Activated naive CD8-positive, alpha-beta T cell treated with anti-CD3 and anti-CD28 coated beads for 36 hours (primary cell): ENCODE measurements at regions not wholly inside any gene's neighbourhood (a gene's known extent, or its start where the extent isn't known, plus 50 kb on each side); places are given as distances from the start of the nearest gene placed in this dataset.
"Not testable (repeated sequence)": the region's sequence is repeated elsewhere in the genome, so short reads cannot be mapped to it uniquely, and the experiment has no call there.

Experiments used
- DNase-seq: peaks from one replicate; pipeline ENCODE4 v3.0.0; 2021
- H3K27ac Mint-ChIP-seq: one replicate; pipeline ENCODE4 v1.8.0; 2022; ENCODE audit warnings: mild to moderate bottlenecking, moderate library complexity, mixed read lengths
- H3K27me3 Mint-ChIP-seq: one replicate; pipeline ENCODE4 v1.8.0; 2022; ENCODE audit warnings: mild to moderate bottlenecking, mixed read lengths
- H3K36me3 Mint-ChIP-seq: one replicate; pipeline ENCODE4 v1.8.0; 2021; ENCODE audit warnings: mild to moderate bottlenecking, mixed read lengths
- H3K4me1 Mint-ChIP-seq: one replicate; pipeline ENCODE4 v1.8.0; 2021; ENCODE audit warnings: mixed read lengths
- H3K4me3 Mint-ChIP-seq: one replicate; pipeline ENCODE4 v1.8.0; 2022; ENCODE audit warnings: mild to moderate bottlenecking, moderate library complexity, mixed read lengths
- H3K9me3 Mint-ChIP-seq: one replicate; pipeline ENCODE4 v1.8.0; 2022; ENCODE audit warnings: mixed read lengths

DNA sequence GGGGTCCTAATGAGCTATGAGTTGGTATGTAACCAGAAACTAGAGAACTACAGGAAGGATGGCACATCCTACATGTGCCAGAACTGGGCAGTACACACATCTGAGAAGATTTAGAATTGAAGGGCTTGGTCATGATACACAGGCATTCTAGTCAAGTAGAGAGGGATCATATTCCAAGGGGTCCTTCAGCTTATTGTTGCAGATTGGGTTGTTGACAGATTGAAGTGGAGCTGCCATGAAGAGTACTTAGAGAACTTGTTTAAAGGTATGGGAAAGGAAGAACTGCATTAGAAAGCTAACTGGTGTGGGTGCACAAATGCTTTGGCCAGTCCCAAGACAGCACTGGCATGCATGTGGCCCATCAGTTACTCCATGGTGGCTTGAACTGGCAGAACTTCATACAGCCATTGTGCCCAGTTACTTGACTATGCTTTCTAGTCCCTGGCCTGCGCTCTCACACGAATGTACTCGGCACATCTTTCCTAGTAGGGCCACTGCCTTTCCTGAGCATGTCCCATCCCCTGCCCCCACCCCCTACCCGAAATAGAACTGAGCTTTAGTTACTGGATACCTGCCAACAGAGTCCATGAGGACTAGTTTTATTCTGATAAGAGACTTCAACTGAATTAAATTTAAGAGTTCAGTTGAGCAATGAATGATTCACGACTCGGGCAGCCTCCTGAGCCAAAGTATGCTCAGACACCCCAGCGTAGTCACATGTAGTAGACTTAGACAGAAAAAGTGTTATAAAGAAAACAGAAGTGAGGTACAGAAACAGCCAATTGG lies 64.0 kb downstream of the CCNG2 start:
- no peak overlapping the region for H3K4me3 Mint-ChIP-seq
- H3K9me3 Mint-ChIP-seq: no peaks in the 10 kb centered on the region
- no peak for DNase-seq
- H3K36me3 Mint-ChIP-seq: no peaks in the 10 kb centered on the region
- H3K27ac Mint-ChIP-seq: no peak overlapping the region
- no peaks in the 10 kb centered on the region for H3K4me1 Mint-ChIP-seq
- no peaks in the 10 kb centered on the region for H3K27me3 Mint-ChIP-seq

DNA sequence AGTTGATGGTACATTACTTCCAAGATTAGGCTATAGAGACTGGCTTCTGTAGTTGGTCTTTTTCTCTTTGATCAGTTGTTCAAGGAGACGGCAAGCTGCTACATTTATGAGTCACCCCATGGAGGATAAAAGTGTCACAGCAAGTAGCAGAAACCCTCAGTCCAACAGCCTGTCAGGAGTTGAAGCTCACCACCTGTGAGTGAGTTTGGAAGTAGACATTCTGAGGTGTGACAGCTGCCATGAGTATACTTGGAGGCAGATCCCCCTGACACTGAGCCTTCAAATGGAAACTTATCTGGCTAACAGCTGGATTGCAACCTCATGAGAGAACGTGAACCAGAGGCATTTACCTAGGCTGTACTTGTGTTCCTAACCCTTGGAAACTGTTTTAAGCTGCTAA lies 68.0 kb downstream of the CCNG2 start:
- no peak overlapping the region for H3K4me3 Mint-ChIP-seq

DNA sequence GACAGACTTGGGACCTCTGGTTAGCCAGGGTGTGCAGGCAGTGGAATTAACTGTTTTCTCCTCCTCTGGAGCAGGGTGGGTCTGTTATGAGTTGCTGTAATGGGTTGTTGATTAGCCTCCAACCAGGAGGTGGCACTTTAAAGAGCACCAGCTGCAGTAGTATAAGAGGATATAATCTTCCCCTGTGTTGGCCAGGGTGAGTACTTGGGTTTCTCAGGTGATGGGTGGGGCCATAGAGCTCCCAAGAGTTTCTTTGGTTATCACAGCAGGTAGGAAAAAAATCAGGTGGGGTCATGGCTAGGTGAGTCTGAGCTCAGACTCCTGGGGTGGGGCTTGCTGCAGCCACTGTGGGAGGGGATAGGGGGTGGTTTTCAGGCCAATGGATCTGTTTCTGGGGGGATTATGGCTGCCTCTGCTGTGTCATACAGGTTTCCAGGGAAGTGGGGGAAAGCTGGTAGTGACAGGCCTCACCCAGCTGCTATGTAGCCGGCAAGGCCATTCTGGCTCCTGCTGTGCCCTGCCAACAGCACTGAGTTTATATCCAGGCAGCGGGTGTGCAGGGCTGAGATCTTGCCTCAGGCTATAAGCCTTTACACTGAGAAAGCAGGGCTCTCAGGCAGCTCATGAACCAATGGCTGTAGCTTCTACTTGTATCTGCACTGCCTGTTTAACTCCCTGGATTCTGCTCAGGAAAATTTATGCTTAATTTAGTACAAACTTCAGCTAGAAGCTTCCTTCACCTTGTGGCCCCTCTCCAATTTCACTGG lies 70.1 kb downstream of the CCNG2 start:
- Mint-ChIP-seq H3K27me3 (no peaks in the 10 kb centered on the region), H3K36me3 (no peaks in the 10 kb centered on the region), H3K4me3 (no peak overlapping the region), H3K9me3 (peaks cover 5% of the 10 kb centered on the region), H3K4me1 (no peaks in the 10 kb centered on the region), H3K27ac (no peak overlapping the region)
- DNase-seq: no peak

More for the DNA sequence above, 68.0 kb downstream of the CCNG2 start:
- H3K4me1 Mint-ChIP-seq: no peaks in the 10 kb centered on the region
- no peak for DNase-seq
- no peaks in the 10 kb centered on the region for H3K36me3 Mint-ChIP-seq
- H3K9me3 Mint-ChIP-seq: peaks cover 5% of the 10 kb centered on the region
- H3K27ac Mint-ChIP-seq: no peak overlapping the region
- no peaks in the 10 kb centered on the region for H3K27me3 Mint-ChIP-seq

DNA sequence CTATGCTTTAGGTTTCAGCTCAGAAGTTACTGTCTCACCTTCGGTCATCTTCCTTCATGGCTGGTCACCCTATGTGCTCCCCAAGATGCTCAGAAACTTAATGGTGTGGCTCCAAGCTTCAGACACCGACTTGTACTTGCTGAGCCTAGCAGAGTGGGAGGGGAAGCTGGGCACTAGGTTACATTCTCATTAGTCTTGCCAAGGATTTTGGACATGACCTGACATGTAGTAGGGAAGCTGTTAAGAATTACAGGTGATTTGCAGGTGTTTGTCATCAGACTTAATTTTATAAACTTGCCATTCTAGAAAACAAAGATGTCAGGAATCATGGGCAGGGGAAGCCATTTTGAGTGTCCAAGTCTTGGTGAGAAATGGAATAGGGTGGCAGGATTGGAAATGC lies 72.4 kb downstream of the CCNG2 start:
- H3K27ac Mint-ChIP-seq: no peak overlapping the region
- H3K36me3 Mint-ChIP-seq: no peaks in the 10 kb centered on the region
- H3K27me3 Mint-ChIP-seq: no peaks in the 10 kb centered on the region
- H3K4me1 Mint-ChIP-seq: no peaks in the 10 kb centered on the region
- peaks cover 5% of the 10 kb centered on the region for H3K9me3 Mint-ChIP-seq
- H3K4me3 Mint-ChIP-seq: no peak overlapping the region
- no peak for DNase-seq

DNA sequence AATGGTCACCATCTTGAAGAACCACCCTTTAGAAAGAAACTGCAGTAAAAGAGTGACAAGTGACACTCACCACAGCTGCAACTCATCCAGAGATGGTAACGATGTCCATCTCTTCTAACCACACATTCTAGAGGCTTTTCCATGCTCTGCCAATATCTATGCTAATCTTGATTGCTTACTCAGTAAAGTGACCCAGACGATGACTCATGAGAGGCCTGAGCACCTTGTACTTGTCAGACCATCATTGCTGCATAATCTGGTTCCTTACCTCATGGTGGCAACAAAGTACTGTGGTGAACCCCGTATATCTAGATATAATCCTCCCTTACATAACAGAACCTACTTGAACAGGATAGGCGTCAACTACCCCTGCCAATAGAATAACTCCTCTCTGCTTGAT lies 75.6 kb downstream of the CCNG2 start:
- Mint-ChIP-seq H3K4me3 (no peak overlapping the region), H3K27me3 (no peaks in the 10 kb centered on the region), H3K36me3 (no peaks in the 10 kb centered on the region), H3K9me3 (no peaks in the 10 kb centered on the region), H3K4me1 (no peaks in the 10 kb centered on the region), H3K27ac (no peak overlapping the region)
- no peak for DNase-seq

DNA sequence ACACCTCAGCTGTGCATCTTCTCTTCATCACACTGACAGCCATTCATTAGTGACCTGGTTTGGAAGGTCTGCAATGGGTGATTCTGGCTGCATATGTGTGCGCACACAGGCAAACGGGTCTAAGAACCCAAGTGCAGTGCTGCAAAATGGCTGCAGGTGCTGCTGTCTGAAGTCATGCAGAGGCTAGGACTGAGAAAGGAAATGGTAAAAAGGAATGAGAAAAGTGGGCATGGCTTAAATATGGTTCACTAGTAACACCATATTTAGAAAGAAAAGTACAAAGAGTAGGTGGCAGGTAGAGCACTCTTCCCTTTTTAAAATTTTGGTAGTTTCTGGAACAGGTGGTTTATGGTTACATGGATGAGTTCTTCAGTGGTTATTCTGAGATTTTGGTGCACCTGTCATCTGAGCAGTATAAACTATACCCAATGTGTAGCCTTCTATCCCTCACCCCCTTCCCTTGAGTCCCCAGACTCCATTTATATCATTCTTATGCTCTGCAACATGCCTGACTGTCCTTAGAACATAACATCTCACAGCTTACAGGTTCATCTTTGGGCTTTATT lies 78.4 kb downstream of the CCNG2 start:
- no peak overlapping the region for H3K4me3 Mint-ChIP-seq
- H3K27me3 Mint-ChIP-seq: peaks cover 2% of the 10 kb centered on the region
- DNase-seq: no peak
- no peaks in the 10 kb centered on the region for H3K4me1 Mint-ChIP-seq
- H3K36me3 Mint-ChIP-seq: no peaks in the 10 kb centered on the region
- no peak overlapping the region for H3K27ac Mint-ChIP-seq
- H3K9me3 Mint-ChIP-seq: no peaks in the 10 kb centered on the region

DNA sequence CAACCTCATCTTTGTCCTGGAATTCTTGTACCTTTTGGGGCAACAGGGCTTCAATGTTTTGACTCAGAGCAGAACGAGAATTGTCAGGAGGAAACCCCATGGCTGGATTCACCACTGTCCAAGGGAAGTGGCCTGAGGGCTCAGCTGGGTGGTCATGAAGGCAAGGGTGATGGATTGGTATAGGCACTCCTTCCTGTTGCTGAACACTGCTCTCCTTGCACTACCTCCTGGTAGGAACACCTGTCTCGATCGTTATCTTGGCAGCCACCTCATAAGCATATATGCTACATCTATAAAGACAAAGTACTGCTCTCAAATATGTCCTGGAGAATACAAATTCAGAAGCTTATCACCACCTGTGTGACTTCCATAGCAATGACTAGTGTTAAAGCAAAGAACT lies 79.8 kb downstream of the CCNG2 start:
- no peak overlapping the region for H3K4me3 Mint-ChIP-seq

DNA sequence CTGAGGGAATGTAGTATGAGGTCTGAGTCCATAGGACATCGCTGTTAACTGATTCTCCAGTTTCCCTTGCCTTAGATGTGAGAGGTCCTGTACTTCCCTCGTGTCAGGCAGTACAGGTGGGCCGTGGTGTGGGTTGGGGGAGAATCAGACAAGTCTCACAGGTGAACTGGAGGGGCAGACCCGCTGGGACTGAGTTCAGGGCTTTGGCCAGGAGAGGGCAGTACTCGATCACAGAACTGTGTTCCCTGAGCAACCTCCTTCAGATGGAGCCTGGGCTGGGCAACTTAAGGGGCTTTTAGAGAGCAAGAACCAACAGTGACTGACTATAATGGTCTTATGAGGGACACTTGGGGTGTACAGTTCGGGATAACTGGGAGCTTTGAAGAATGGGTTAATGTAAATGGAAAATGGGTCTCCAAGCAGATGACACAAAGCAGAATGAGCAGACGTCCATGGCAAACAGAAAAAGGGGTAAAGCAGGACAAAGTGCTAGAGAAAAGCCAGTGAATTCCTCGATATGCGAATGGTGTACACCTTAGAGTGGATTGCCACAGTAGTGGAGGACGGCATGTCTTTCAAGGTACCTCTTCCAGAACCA lies 83.6 kb downstream of the CCNG2 start:
- Mint-ChIP-seq H3K4me1 (no peaks in the 10 kb centered on the region), H3K9me3 (no peaks in the 10 kb centered on the region), H3K4me3 (no peak overlapping the region), H3K36me3 (no peaks in the 10 kb centered on the region), H3K27me3 (peaks cover 5% of the 10 kb centered on the region), H3K27ac (no peak overlapping the region)
- DNase-seq: peak; percentile 60

More for the DNA sequence above, 79.8 kb downstream of the CCNG2 start:
- Mint-ChIP-seq H3K36me3 (no peaks in the 10 kb centered on the region), H3K27me3 (peaks cover 5% of the 10 kb centered on the region), H3K27ac (no peak overlapping the region), H3K9me3 (no peaks in the 10 kb centered on the region), H3K4me1 (no peaks in the 10 kb centered on the region)
- DNase-seq: no peak

DNA sequence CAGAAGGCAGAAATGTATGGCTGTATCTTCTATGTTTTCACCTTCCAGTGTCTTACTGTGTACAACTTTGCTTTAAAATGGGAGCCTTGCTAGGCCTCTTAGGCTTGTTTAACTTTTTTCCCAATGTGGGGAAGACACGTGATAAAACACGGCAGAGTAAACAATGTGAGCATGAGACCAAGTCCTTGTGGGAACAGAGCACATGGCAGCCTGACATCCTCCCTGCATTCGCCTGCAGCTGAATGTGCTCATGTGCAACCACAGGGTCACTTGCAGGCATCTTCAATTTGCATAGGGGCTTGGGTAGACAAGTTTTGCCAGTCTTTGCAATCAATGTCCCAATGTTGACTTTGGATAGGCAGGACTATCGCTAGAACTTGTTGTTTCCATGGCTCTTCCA lies 91.8 kb downstream of the CCNG2 start:
- no peaks in the 10 kb centered on the region for H3K4me1 Mint-ChIP-seq
- H3K27me3 Mint-ChIP-seq: peaks cover 5% of the 10 kb centered on the region
- no peak for DNase-seq
- no peaks in the 10 kb centered on the region for H3K9me3 Mint-ChIP-seq
- no peak overlapping the region for H3K4me3 Mint-ChIP-seq
- no peak overlapping the region for H3K27ac Mint-ChIP-seq
- no peaks in the 10 kb centered on the region for H3K36me3 Mint-ChIP-seq

DNA sequence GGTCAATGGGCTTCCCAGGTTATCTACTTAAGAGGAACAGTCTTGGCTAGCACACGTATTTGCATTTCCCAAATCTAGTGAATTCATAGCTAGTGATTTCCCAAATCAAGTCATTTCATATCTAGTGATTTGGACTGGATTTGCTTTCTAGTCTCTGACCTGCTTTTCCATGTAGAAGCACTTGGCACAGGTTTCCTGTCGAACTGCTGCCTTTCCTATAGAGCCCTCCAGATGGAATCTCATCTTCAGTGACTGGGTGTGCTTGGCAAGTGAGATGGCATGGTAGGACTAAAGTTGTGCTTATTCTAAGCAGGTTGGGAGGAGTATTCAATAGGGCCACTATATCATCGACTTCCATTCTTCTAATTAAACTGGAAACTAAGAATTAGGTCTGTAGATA lies 94.7 kb downstream of the CCNG2 start:
- Mint-ChIP-seq H3K4me3 (no peak overlapping the region), H3K27me3 (peaks cover 10% of the 10 kb centered on the region), H3K4me1 (no peaks in the 10 kb centered on the region), H3K27ac (no peak overlapping the region), H3K36me3 (no peaks in the 10 kb centered on the region), H3K9me3 (no peaks in the 10 kb centered on the region)
- DNase-seq: no peak

DNA sequence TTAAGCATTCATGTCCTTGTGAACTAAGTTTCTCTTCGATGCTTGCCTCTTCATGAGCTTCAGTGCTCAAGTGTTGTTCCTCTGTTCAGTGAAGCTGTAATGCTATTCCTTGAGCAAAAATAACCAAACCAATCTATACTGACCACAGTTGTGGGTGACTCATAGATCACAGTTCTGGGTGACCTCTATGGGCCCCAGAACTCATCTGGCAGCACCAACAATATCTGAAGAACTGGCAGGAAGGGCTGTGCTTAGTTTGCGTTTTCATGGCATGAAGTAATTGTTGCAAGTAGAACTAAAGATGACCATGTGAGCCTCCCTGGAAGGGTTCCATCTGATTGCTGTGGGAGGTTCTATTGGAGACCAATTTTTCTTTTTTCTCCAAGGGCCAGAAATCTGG lies 106.2 kb downstream of the CCNG2 start:
- no peak for DNase-seq
- no peak overlapping the region for H3K27ac Mint-ChIP-seq
- no peak overlapping the region for H3K4me3 Mint-ChIP-seq
- H3K9me3 Mint-ChIP-seq: peaks cover 11% of the 10 kb centered on the region
- no peaks in the 10 kb centered on the region for H3K27me3 Mint-ChIP-seq
- no peaks in the 10 kb centered on the region for H3K4me1 Mint-ChIP-seq
- H3K36me3 Mint-ChIP-seq: no peaks in the 10 kb centered on the region

DNA sequence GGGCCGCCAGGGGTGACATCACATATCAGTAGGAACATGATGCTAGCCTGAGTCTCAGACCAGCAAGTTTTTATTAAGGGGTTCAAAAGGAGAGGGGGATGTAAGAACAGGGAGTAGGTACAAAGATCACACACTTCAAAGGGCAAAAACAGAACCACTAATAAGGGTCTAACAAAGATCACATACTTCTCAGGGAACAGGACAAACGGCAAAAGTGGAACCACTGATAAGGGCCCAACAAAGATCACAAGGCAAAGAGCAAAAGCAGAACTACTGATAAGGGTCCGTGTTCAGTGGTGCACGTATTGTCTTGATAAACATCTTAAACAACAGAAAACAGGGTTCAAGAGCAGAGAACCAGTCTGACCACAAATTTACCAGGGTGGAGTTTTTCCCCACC lies 107.0 kb downstream of the CCNG2 start:
- H3K36me3 Mint-ChIP-seq, H3K27ac Mint-ChIP-seq, H3K27me3 Mint-ChIP-seq, H3K4me3 Mint-ChIP-seq, H3K9me3 Mint-ChIP-seq, H3K4me1 Mint-ChIP-seq, DNase-seq: not testable (repeated sequence)

DNA sequence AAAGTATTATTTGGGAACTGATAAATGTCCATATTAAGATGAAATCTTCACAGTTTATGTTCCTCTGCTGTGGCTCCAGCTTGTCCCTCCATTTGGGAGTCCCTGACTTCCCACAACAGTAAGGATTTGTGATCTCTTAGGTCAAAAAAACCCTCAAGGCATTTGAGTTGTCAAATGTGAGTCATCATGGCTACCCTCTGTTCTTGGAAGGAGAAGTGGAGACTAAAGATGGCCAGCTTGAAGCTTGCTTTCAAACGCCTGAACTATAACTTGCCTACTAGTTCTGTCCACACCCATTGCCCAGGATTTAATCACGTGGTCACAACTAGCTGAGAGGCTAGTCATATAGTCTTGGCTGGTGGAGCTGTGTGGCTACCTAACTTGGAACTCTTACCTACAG lies 107.8 kb downstream of the CCNG2 start:
- Mint-ChIP-seq H3K4me1 (no peaks in the 10 kb centered on the region), H3K27ac (no peak overlapping the region)
- no peak for DNase-seq

DNA sequence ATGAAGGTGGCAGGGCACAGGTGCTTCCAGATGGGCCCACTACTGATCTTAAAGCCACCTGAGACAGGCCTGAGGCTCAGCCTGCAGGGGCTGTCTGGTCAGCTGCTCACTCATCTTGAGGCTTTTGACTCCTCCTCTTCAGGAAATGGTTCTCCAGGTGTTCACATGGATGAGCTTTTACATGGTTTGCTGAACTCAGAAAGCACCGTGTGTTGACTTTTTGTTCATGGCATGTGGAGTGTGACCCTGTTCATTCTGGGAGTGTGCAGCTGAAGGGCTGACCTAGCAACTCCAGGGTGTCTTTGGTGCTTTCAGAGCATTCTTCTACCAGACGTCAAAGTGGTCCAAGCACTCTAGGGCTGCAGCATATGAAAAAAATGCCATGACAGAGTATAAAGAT lies 111.1 kb downstream of the CCNG2 start:
- Mint-ChIP-seq H3K27ac (no peak overlapping the region), H3K27me3 (no peaks in the 10 kb centered on the region), H3K36me3 (no peaks in the 10 kb centered on the region), H3K9me3 (peaks cover 8% of the 10 kb centered on the region), H3K4me1 (no peaks in the 10 kb centered on the region), H3K4me3 (no peak overlapping the region)
- no peak for DNase-seq

More for the DNA sequence above, 107.8 kb downstream of the CCNG2 start:
- Mint-ChIP-seq H3K27me3 (no peaks in the 10 kb centered on the region), H3K36me3 (no peaks in the 10 kb centered on the region), H3K9me3 (peaks cover 8% of the 10 kb centered on the region), H3K4me3 (no peak overlapping the region)

DNA sequence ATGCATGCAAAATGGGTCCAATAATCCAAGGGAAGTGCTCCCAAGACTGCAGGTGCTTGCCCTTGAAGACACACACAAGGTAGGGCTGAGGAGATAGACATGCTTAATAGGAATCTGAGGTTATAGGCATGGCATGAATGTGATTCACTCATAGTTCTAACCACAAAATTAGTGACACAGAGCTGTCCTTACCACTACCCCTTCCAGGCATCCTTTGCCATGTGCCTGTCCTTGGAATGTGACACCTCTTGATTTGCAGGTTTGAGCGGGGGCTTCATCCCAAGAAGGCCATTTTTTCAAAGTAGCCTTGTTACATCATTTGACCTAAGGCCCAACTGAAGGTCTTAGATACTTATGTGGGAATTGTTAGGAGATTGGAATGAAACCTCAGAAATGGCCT lies 112.5 kb downstream of the CCNG2 start:
- Mint-ChIP-seq H3K27me3 (no peaks in the 10 kb centered on the region), H3K9me3 (peaks cover under 1% of the 10 kb centered on the region), H3K27ac (no peak overlapping the region), H3K4me1 (no peaks in the 10 kb centered on the region), H3K36me3 (no peaks in the 10 kb centered on the region), H3K4me3 (no peak overlapping the region)
- no peak for DNase-seq
